Ishikawa (cell line): ENCODE measurements at regions not wholly inside any gene's neighbourhood (a gene's known extent, or its start where the extent isn't known, plus 50 kb on each side); places are given as distances from the start of the nearest gene placed in this dataset.

Experiments used
- CEBPB ChIP-seq: IDR thresholded peaks from 2 replicates; pipeline ENCODE4 v1.6.1; 2012
- CREB1 ChIP-seq: IDR thresholded peaks from 2 replicates; pipeline ENCODE4 v1.6.1; 2012; ENCODE audit warnings: low read depth
- EGR1 ChIP-seq: IDR thresholded peaks from 2 replicates; pipeline ENCODE4 v1.6.1; 2012
- EP300 ChIP-seq: IDR thresholded peaks from 2 replicates; pipeline ENCODE4 v1.6.1; 2012; ENCODE audit warnings: borderline replicate concordance
- FOXM1 ChIP-seq: IDR thresholded peaks from 2 replicates; pipeline ENCODE4 v1.6.1; 2012; ENCODE audit warnings: low read depth, borderline replicate concordance
- NFIC ChIP-seq: IDR thresholded peaks from 2 replicates; pipeline ENCODE4 v1.6.1; 2012
- RAD21 ChIP-seq: IDR thresholded peaks from 2 replicates; pipeline ENCODE4 v1.6.1; 2012; ENCODE audit warnings: low read depth
- TAF1 ChIP-seq: IDR thresholded peaks from 2 replicates; pipeline ENCODE4 v1.6.1; 2012; ENCODE audit warnings: low read depth, mild to moderate bottlenecking
- TCF12 ChIP-seq: IDR thresholded peaks from 2 replicates; pipeline ENCODE4 v1.6.1; 2012; ENCODE audit warnings: low read depth
- TEAD4 ChIP-seq: IDR thresholded peaks from 2 replicates; pipeline ENCODE4 v1.6.1; 2012
- YY1 ChIP-seq: IDR thresholded peaks from 2 replicates; pipeline ENCODE4 v1.6.1; 2012; ENCODE audit warnings: low read depth
- ZBTB7A ChIP-seq: IDR thresholded peaks from 2 replicates; pipeline ENCODE4 v1.6.1; 2012; ENCODE audit warnings: low read depth
- TF ChIP-seq, protein P1 (sequence below): IDR thresholded peaks from 2 replicates; pipeline ENCODE4 v1.6.1; 2012
- TF ChIP-seq, protein P2 (sequence below): IDR thresholded peaks from 2 replicates; pipeline ENCODE4 v1.6.1; 2012; ENCODE audit warnings: low read depth, mild to moderate bottlenecking
- TF ChIP-seq, protein P3 (sequence below): IDR thresholded peaks from 2 replicates; pipeline ENCODE4 v1.6.1; 2012

DNA sequence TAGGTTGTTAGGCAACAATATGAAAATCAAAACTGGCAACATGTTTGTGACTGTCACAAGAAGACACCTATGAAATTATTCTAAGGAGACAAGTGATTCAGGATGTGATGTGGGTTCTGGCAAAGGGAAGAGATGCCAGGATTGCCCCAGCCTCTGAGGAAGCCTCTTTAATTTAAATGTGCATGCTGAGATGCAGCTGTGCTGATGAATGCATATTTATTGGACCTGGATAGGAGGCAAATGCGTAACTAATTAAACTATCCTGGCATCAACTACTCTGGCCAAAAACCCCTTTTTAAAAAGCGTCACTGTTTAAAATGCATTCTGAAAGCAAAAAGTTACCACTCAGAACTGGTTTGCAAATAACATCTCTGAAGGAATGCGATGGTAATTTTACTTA lies 176.5 kb upstream of the DPH6 start:
- TF ChIP-seq TCF12 = no peak
- TF ChIP-seq CEBPB = no peak
- no peak for TF ChIP-seq YY1
- TF ChIP-seq ZBTB7A = no peak
- TF ChIP-seq, protein P1, sequence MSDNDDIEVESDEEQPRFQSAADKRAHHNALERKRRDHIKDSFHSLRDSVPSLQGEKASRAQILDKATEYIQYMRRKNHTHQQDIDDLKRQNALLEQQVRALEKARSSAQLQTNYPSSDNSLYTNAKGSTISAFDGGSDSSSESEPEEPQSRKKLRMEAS = no peak
- TF ChIP-seq NFIC = no peak
- no peak for TF ChIP-seq TAF1
- TF ChIP-seq EP300 = no peak
- TF ChIP-seq CREB1 = no peak
- no peak for TF ChIP-seq RAD21
- no peak for TF ChIP-seq TEAD4
- no peak for TF ChIP-seq FOXM1
- TF ChIP-seq, protein P2, sequence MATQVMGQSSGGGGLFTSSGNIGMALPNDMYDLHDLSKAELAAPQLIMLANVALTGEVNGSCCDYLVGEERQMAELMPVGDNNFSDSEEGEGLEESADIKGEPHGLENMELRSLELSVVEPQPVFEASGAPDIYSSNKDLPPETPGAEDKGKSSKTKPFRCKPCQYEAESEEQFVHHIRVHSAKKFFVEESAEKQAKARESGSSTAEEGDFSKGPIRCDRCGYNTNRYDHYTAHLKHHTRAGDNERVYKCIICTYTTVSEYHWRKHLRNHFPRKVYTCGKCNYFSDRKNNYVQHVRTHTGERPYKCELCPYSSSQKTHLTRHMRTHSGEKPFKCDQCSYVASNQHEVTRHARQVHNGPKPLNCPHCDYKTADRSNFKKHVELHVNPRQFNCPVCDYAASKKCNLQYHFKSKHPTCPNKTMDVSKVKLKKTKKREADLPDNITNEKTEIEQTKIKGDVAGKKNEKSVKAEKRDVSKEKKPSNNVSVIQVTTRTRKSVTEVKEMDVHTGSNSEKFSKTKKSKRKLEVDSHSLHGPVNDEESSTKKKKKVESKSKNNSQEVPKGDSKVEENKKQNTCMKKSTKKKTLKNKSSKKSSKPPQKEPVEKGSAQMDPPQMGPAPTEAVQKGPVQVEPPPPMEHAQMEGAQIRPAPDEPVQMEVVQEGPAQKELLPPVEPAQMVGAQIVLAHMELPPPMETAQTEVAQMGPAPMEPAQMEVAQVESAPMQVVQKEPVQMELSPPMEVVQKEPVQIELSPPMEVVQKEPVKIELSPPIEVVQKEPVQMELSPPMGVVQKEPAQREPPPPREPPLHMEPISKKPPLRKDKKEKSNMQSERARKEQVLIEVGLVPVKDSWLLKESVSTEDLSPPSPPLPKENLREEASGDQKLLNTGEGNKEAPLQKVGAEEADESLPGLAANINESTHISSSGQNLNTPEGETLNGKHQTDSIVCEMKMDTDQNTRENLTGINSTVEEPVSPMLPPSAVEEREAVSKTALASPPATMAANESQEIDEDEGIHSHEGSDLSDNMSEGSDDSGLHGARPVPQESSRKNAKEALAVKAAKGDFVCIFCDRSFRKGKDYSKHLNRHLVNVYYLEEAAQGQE = no peak

DNA sequence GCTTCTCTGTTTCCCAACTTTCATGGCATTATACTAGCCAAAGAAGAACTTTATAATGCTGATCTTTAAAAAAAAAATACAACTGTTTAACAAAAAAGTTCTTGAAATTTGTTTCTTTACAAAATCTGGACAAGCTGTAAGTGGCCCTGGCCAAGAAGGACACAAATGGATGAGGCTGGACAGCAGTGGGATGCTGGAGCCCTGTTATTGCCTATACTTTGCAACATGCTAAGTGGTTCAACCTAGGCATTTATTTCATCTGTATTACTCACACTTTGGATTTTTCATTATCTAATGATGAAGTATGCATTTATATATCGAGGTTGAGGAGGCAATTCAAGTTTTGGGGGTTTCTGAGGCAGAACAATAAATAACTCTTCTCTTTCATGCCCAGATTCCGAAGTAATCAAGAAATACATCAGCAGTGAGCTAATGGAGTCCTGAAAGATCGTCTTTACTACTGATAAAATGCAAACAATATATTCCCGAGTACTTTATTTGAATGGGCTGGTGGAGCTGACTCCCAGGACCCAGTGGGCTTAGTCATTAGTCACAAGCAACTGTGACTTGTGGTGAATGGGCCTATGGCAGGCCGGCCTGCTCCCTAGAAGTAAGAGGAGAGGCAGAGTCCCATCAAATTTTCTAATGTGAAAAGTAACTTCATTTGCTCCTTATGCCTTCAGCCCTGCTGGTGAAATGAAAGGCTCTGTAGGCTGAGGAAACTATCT lies 177.3 kb upstream of the DPH6 start:
- no peak for TF ChIP-seq CREB1
- TF ChIP-seq CEBPB = no peak
- no peak for TF ChIP-seq FOXM1

DNA sequence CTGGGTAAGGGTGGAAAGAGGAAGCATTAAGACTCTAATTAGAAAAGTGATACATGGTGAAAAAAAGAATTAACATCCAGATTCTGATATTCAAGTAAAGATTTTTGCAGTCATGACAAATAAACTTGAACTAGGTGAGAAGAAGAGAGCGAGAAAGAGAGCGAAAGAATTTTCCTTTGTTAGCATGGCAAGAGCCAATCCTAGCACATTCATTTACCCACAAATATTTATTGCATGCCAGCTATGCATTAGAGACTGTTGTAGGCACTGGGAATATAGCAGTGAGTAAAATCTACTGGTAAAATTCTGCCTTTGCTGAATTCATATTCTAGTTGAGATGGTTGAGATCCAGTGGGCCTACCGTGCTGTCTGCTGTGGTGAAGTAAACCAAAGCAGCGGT lies 177.9 kb upstream of the DPH6 start:
- TF ChIP-seq FOXM1 = no peak
- no peak for TF ChIP-seq EGR1
- TF ChIP-seq, protein P3, sequence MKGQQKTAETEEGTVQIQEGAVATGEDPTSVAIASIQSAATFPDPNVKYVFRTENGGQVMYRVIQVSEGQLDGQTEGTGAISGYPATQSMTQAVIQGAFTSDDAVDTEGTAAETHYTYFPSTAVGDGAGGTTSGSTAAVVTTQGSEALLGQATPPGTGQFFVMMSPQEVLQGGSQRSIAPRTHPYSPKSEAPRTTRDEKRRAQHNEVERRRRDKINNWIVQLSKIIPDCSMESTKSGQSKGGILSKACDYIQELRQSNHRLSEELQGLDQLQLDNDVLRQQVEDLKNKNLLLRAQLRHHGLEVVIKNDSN = no peak
- TF ChIP-seq TCF12 = no peak
- no peak for TF ChIP-seq YY1
- TF ChIP-seq ZBTB7A = no peak
- no peak for TF ChIP-seq CREB1
- TF ChIP-seq, protein P2 = no peak
- TF ChIP-seq, protein P1 = no peak
- TF ChIP-seq EP300 = no peak
- TF ChIP-seq RAD21 = no peak
- TF ChIP-seq TEAD4 = no peak
- no peak for TF ChIP-seq TAF1
- TF ChIP-seq CEBPB = no peak

DNA sequence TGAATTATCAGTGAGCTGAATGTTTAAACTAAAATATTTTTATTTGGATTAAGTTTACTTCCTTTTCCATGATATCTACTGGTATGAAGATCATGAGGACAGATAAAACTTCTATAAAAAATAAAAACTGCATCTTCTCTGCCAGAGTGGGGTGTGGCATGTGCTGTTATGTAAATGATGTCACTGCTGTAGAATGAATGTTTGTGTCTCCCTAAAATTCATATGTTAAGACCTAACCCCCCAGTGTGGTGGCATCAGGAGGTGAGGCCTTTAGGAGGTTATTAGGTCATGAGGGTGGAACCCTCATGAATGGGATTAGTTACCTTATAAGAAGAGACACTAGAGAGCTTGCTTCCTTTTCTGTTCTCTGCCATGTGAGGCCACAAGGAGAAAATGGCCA lies 178.7 kb upstream of the DPH6 start:
- TF ChIP-seq TCF12 (no peak), EGR1 (no peak), ZBTB7A (no peak), NFIC (no peak), CREB1 (no peak), RAD21 (no peak), YY1 (no peak), TEAD4 (no peak), FOXM1 (no peak), EP300 (no peak), CEBPB (no peak)
- TF ChIP-seq, protein P1 = no peak
- TF ChIP-seq, protein P2 = no peak
- TF ChIP-seq, protein P3 = no peak
